Transverse colon (tissue), 3 donors: ENCODE measurements at regions not wholly inside any gene's neighbourhood (a gene's known extent, or its start where the extent isn't known, plus 50 kb on each side); places are given as distances from the start of the nearest gene placed in this dataset.

Experiments
- CTCF ChIP-seq, 5 experiments: fragments of 200-600 bp in 3 of 5; fragments of 450-650 bp in 2 of 5; sonication (generic) in 3 of 5; IDR thresholded peaks; 1 replicate in 2 of 5; 2 replicates in 3 of 5; pipeline ENCODE4 v1.5.1; 2016 to 2017; ENCODE audit warnings: antibody characterized with exemption in 5 of 5, inconsistent platforms in 3 of 5, mild to moderate bottlenecking in 2 of 5, moderate library complexity in 1 of 5
- EP300 ChIP-seq: sonication (generic); formaldehyde crosslinking; IDR thresholded peaks from one replicate; pipeline ENCODE4 v1.6.1; 2017; ENCODE audit warnings: antibody characterized with exemption, low read depth
- POLR2A ChIP-seq: fragments of 450-650 bp; IDR thresholded peaks from one replicate; pipeline ENCODE4 v1.6.1; 2016; ENCODE audit warnings: antibody characterized with exemption, mild to moderate bottlenecking, moderate library complexity

GRCh38 chr1:4059270-4059669 lies 159.2 kb upstream of the C1orf174 start:
- no peak for TF ChIP-seq CTCF (IDR thresholded peaks at IDR 0.05)
- TF ChIP-seq POLR2A = no peak
- no peak for TF ChIP-seq EP300
